ENCODE measurements at regions not wholly inside any gene's neighbourhood (a gene's known extent, or its start where the extent isn't known, plus 50 kb on each side); places are given as distances from the start of the nearest gene placed in this dataset.

DNA sequence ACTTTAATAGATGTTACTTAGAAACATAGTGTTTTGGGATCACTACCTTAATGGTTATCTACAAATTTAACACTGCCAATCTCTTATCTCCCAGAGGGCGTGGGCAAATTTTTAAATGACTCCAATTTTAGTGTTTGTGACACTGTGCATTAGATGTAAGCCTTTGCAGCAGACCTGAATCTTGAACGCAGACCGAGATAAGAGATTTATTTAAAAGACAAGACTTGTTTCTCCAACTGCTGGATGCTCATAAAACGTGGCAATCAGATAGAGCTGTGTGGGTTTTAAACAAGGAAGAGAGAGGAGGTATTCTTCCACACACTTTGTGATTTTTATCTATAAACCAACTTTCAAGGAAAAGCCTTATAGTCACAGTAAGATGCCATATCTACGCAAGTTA lies 252.5 kb upstream of the NR3C2 start:
- no peak for TF ChIP-seq EZH2 (IDR thresholded peaks at IDR 0.05; ENCODE audit: borderline replicate concordance, insufficient read depth, low read depth, low read length, poor library complexity, severe bottlenecking)
- TF ChIP-seq, protein P1, sequence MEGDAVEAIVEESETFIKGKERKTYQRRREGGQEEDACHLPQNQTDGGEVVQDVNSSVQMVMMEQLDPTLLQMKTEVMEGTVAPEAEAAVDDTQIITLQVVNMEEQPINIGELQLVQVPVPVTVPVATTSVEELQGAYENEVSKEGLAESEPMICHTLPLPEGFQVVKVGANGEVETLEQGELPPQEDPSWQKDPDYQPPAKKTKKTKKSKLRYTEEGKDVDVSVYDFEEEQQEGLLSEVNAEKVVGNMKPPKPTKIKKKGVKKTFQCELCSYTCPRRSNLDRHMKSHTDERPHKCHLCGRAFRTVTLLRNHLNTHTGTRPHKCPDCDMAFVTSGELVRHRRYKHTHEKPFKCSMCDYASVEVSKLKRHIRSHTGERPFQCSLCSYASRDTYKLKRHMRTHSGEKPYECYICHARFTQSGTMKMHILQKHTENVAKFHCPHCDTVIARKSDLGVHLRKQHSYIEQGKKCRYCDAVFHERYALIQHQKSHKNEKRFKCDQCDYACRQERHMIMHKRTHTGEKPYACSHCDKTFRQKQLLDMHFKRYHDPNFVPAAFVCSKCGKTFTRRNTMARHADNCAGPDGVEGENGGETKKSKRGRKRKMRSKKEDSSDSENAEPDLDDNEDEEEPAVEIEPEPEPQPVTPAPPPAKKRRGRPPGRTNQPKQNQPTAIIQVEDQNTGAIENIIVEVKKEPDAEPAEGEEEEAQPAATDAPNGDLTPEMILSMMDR (IDR thresholded peaks at IDR 0.05): no peak

All from B cell (primary cell).